T-cell (primary cell): ENCODE measurements at regions not wholly inside any gene's neighbourhood (a gene's known extent, or its start where the extent isn't known, plus 50 kb on each side); places are given as distances from the start of the nearest gene placed in this dataset.
"Not testable (repeated sequence)": the region's sequence is repeated elsewhere in the genome, so short reads cannot be mapped to it uniquely, and the experiment has no call there.

ENCODE experiments used
- ATAC-seq, 4 experiments: fragments of 200-7000 bp in 3 of 4; fragments of 150-1000 bp in 1 of 4; cut with Tn5 transposase; replicated peaks in 1 of 4; 1 replicate in 3 of 4; 2 replicates in 1 of 4; pipeline ENCODE4 v1.10.0; 2021; ENCODE audit warnings: moderate library complexity in 3 of 4, mild to moderate bottlenecking in 2 of 4, moderate number of reproducible peaks in 1 of 4
- CTCF ChIA-PET, 2 donors: fragments of 300-600 bp; sonication (Branson Sonifier 250); formaldehyde crosslinking; loops; one replicate each; lab custom pipeline; 2022; ENCODE audit warnings: antibody characterized with exemption in 2 of 2; lab: Charles Lee
- POLR2A ChIA-PET, 2 donors: fragments of 300-600 bp; sonication (Branson Sonifier 250); formaldehyde crosslinking; loops; one replicate each; lab custom pipeline; 2022; ENCODE audit warnings: antibody characterized with exemption in 2 of 2; lab: Charles Lee
- DNase-seq, 35 experiments: peaks; one replicate each; pipeline versions ENCODE4 v3.0.0 to v3.0.0-alpha.2; 2013 to 2023
- H3K27ac ChIP-seq: one replicate; pipeline ENCODE4 v1.5.1; 2013; ENCODE audit warnings: low read length
- H3K27me3 ChIP-seq, 2 experiments: replicated peaks in 1 of 2; 1 replicate in 1 of 2; 2 replicates in 1 of 2; pipeline versions ENCODE4 v1.6.1 to v1.7.0; 2013; ENCODE audit warnings: low read length in 1 of 2, mixed read lengths in 1 of 2; ENCODE audit not compliant: control insufficient read depth in 2 of 2, insufficient read depth in 2 of 2; ENCODE audit errors: extremely low read depth in 1 of 2
- H3K36me3 ChIP-seq, 2 donors: 1 replicate in 1 of 2; 2 replicates in 1 of 2; pipeline versions ENCODE4 v1.6.1 to v1.7.0; 2013; ENCODE audit warnings: low read length in 1 of 2; ENCODE audit not compliant: control insufficient read depth in 2 of 2, insufficient read depth in 1 of 2; ENCODE audit errors: extremely low read depth in 1 of 2
- H3K4me1 ChIP-seq, 2 experiments: 1 replicate in 1 of 2; 2 replicates in 1 of 2; pipeline versions ENCODE4 v1.6.1 to v1.7.0; 2013; ENCODE audit warnings: low read length in 2 of 2, mixed read lengths in 1 of 2; ENCODE audit not compliant: insufficient read depth in 2 of 2, control insufficient read depth in 1 of 2; ENCODE audit errors: extremely low read depth in 1 of 2
- H3K4me3 ChIP-seq, 2 donors: 1 replicate in 1 of 2; 2 replicates in 1 of 2; pipeline versions ENCODE4 v1.5.1 to v1.7.0; 2013; ENCODE audit warnings: mild to moderate bottlenecking in 2 of 2, low read length in 1 of 2, moderate library complexity in 1 of 2; ENCODE audit not compliant: control insufficient read depth in 1 of 2; ENCODE audit errors: extremely low read depth in 1 of 2
- H3K9me3 ChIP-seq: 2 replicates; pipeline ENCODE4 v1.7.0; 2013
- H3K27ac Mint-ChIP-seq, 2 donors: one replicate each; pipeline ENCODE4 v1.8.0; 2020 to 2021; ENCODE audit warnings: mild to moderate bottlenecking in 2 of 2, mixed read lengths in 2 of 2
- H3K27me3 Mint-ChIP-seq, 2 donors: one replicate each; pipeline ENCODE4 v1.8.0; 2021 to 2022; ENCODE audit warnings: mixed read lengths in 2 of 2
- H3K36me3 Mint-ChIP-seq: one replicate; pipeline ENCODE4 v1.8.0; 2021; ENCODE audit warnings: mixed read lengths
- H3K4me1 Mint-ChIP-seq, 3 donors: one replicate each; pipeline ENCODE4 v1.8.0; 2020 to 2022; ENCODE audit warnings: mixed read lengths in 3 of 3, mild to moderate bottlenecking in 1 of 3
- H3K4me3 Mint-ChIP-seq, 3 donors: one replicate each; pipeline ENCODE4 v1.8.0; 2020 to 2022; ENCODE audit warnings: mild to moderate bottlenecking in 3 of 3, mixed read lengths in 3 of 3, moderate library complexity in 3 of 3
- H3K9me3 Mint-ChIP-seq, 3 donors: one replicate each; pipeline ENCODE4 v1.8.0; 2020 to 2022; ENCODE audit warnings: mixed read lengths in 3 of 3
- WGBS: methylation state at CpG from one replicate; pipeline ENCODE4 v1.1.5; 2013; ENCODE audit warnings: missing lambda C conversion rate; ENCODE audit not compliant: insufficient coverage; 5-methylcytosine and 5-hydroxymethylcytosine counted together

DNA sequence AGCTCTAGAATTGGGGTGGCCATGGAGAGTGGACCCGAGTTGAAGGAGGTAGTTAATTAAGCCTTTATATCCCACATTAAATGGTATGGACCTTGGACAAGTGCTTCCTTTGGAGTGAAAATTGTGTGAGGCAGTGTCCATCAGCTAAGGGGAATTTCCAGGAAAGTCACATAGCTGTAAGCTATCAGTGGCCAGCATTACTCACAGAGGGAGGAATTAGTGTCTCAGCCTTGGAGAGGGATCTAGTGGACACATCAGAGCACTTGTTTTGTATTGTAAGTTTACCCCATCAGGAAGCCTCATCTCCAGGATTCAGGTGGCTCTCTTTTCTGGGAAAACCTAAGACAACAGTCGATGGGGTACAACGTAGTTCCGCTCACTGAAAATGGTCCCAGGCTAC, 416.7 kb downstream of the TFEC start:
- no peak for ATAC-seq
- Mint-ChIP-seq H3K27ac (no peak overlapping the region), H3K9me3 (peaks cover 0 to 2% (median 0%) of the 10 kb centered on the region in 3 donors), H3K27me3 (no peaks in the 10 kb centered on the region), H3K4me1 (no peaks in the 10 kb centered on the region), H3K36me3 (no peaks in the 10 kb centered on the region), H3K4me3 (no peak overlapping the region)
- Histone ChIP-seq H3K27ac (no peak overlapping the region), H3K36me3 (no peaks in the 10 kb centered on the region), H3K27me3 (no peaks in the 10 kb centered on the region), H3K4me3 (no peak overlapping the region), H3K4me1 (no peaks in the 10 kb centered on the region), H3K9me3 (no peaks in the 10 kb centered on the region)
- ChIA-PET CTCF (no interaction called here), POLR2A (no interaction called here)
- 86% methylated on average over 2 of the region's 4 CpGs for WGBS
- no peak for DNase-seq

DNA sequence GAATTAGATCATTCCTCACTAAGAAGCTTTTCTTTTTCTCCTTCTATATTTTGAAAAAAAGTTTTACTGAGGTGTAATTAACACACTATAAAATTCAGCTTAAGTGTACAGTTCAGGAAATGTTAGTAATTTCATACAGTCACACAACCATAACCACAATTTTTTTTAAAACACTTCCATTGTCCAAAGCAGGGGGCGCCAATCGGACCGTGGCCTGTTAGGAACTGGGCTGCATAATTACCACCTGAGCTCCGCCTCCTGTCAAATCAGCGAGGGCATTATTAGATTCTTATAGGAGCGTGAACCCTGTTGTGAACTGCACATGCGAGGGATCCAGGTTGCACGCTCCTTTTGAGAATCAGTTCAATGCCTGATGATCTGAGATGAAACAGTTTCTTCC, 427.1 kb downstream of the TFEC start:
- 92% methylated on average over 8 of the region's 8 CpGs for WGBS
- no peak overlapping the region for H3K4me3 Mint-ChIP-seq

DNA sequence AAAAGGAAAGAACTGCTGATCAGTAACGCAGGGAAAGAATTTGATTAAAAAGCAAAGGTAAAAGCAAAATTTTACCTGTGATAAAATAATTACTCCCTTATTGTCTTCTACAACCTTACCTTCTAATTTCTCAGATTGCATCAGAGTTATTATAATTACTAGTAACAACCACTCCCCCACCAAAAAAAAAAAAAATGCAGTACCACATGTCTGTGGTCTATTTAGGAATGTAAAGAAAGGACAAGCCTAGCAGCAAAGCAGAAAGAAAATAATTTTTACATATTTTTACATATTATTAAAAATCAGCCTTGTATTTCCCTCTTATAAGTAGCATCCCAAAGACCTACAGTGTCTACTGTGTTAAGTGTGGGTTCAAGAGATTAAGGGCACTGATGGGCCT, 430.4 kb downstream of the TFEC start:
- H3K9me3 ChIP-seq: no peaks in the 10 kb centered on the region
- WGBS: no CpG with 5 or more reads among the region's 1 CpG
- H3K9me3 Mint-ChIP-seq: peaks cover 6 to 9% (median 7%) of the 10 kb centered on the region in 3 donors
- H3K27me3 ChIP-seq: no peaks in the 10 kb centered on the region
- no peaks in the 10 kb centered on the region for H3K4me1 ChIP-seq
- H3K4me1 Mint-ChIP-seq: no peaks in the 10 kb centered on the region
- H3K27me3 Mint-ChIP-seq: no peaks in the 10 kb centered on the region
- ATAC-seq (no peak), DNase-seq (no peak)
- H3K36me3 ChIP-seq: no peaks in the 10 kb centered on the region
- H3K4me3 Mint-ChIP-seq: no peak overlapping the region
- CTCF ChIA-PET: no interaction called here
- no peak overlapping the region for H3K27ac Mint-ChIP-seq
- H3K27ac ChIP-seq: no peak overlapping the region
- no peaks in the 10 kb centered on the region for H3K36me3 Mint-ChIP-seq
- POLR2A ChIA-PET: no interaction called here
- H3K4me3 ChIP-seq: no peak overlapping the region

More for the DNA sequence above, 427.1 kb downstream of the TFEC start:
- H3K36me3 ChIP-seq: no peaks in the 10 kb centered on the region
- no peaks in the 10 kb centered on the region for H3K4me1 Mint-ChIP-seq
- POLR2A ChIA-PET: no interaction called here
- H3K27me3 Mint-ChIP-seq: peaks cover 0 to 1% of the 10 kb centered on the region in 2 donors
- H3K36me3 Mint-ChIP-seq: no peaks in the 10 kb centered on the region
- CTCF ChIA-PET: no interaction called here
- ATAC-seq: no peak
- peaks cover 0 to 2% (median 0%) of the 10 kb centered on the region in 3 donors for H3K9me3 Mint-ChIP-seq
- no peak for DNase-seq
- no peak overlapping the region for H3K27ac ChIP-seq
- H3K27me3 ChIP-seq: no peaks in the 10 kb centered on the region
- H3K4me1 ChIP-seq: no peaks in the 10 kb centered on the region
- no peak overlapping the region for H3K27ac Mint-ChIP-seq
- H3K4me3 ChIP-seq: no peak overlapping the region
- H3K9me3 ChIP-seq: no peaks in the 10 kb centered on the region

DNA sequence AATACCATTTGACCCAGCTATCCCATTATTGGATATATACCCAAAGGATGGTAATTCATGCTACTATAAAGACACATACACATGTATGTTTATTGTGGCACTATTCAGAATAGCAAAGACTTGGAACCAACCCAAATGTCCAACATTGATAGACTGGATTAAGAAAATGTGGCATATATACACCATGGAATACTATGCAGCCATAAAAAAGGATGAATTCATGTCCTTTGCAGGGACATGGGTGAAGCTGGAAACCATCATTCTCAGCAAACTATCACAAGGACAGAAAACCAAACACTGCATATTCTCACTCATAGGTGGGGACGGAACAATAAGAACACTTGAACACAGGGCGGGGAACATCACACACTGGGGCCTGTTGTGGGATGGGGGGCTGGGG, 431.4 kb downstream of the TFEC start:
- H3K27ac Mint-ChIP-seq, POLR2A ChIA-PET, H3K4me1 Mint-ChIP-seq, H3K27me3 Mint-ChIP-seq, H3K9me3 ChIP-seq, H3K27ac ChIP-seq, H3K9me3 Mint-ChIP-seq, H3K27me3 ChIP-seq, H3K36me3 ChIP-seq, H3K4me1 ChIP-seq, H3K4me3 ChIP-seq, DNase-seq, ATAC-seq, H3K36me3 Mint-ChIP-seq, H3K4me3 Mint-ChIP-seq: not testable (repeated sequence)
- no CpG with 5 or more reads among the region's 2 CpGs for WGBS
- CTCF ChIA-PET: interaction anchor here in 1 of 2 donors (0.6 kb wide), 1 partner anchor 24 kb away, joined by 5 read pairs; no protein-coding TSS in a partner anchor

DNA sequence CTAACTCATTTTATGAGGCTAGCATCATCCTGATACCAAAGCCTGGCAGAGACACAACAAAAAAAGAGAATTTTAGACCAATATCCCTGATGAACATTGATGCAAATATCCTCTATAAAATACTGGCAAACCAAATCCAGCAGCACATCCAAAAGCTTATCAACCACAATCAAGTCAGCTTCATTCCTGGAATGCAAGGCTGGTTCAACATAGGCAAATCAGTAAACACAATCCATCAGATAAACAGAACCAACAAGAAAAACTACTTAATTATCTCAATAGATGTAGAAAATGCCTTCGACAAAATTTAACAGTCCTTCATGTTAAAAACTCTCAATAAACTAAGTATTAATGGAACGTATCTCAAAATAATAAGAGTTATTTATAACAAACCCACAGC, 433.3 kb downstream of the TFEC start:
- H3K4me1 ChIP-seq, H3K27me3 Mint-ChIP-seq, CTCF ChIA-PET, ATAC-seq, H3K4me3 Mint-ChIP-seq, H3K36me3 ChIP-seq, POLR2A ChIA-PET, H3K4me3 ChIP-seq, H3K4me1 Mint-ChIP-seq, H3K27ac Mint-ChIP-seq, DNase-seq, H3K27me3 ChIP-seq, H3K27ac ChIP-seq, H3K9me3 ChIP-seq, H3K36me3 Mint-ChIP-seq, H3K9me3 Mint-ChIP-seq: not testable (repeated sequence)
- no CpG with 5 or more reads among the region's 2 CpGs for WGBS

DNA sequence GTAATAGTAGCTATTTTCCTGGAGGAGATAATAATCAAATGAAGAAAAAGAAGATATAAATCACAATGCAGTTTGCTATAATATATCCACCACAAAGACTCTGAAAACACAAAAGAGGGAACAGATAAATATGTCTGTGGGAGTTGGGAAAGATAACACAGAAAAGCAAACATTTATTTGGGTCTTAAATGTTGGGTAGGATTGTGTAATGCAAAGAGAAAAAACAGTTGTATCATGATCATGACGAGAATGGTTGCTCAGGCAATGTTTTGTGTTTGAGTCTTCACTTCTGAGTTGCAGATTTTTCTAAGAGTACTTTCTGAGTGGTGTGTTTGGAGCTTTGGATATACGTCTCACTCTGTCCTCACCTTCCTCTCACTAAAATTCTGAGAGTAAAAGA, 437.5 kb downstream of the TFEC start:
- no peaks in the 10 kb centered on the region for H3K36me3 ChIP-seq
- no peaks in the 10 kb centered on the region for H3K27me3 Mint-ChIP-seq
- peaks cover 6 to 7% (median 6%) of the 10 kb centered on the region in 3 donors for H3K9me3 Mint-ChIP-seq
- H3K27me3 ChIP-seq: peaks cover 0 to 4% of the 10 kb centered on the region in 2 experiments
- no peaks in the 10 kb centered on the region for H3K4me1 Mint-ChIP-seq
- no peak for DNase-seq
- no peak for ATAC-seq
- H3K4me3 ChIP-seq: no peak overlapping the region
- no peak overlapping the region for H3K4me3 Mint-ChIP-seq
- no peaks in the 10 kb centered on the region for H3K9me3 ChIP-seq
- no peaks in the 10 kb centered on the region for H3K4me1 ChIP-seq
- ChIA-PET CTCF (no interaction called here), POLR2A (no interaction called here)
- 20% methylated on average over 1 of the region's 2 CpGs for WGBS
- H3K36me3 Mint-ChIP-seq: no peaks in the 10 kb centered on the region
- no peak overlapping the region for H3K27ac ChIP-seq
- H3K27ac Mint-ChIP-seq: no peak overlapping the region

DNA sequence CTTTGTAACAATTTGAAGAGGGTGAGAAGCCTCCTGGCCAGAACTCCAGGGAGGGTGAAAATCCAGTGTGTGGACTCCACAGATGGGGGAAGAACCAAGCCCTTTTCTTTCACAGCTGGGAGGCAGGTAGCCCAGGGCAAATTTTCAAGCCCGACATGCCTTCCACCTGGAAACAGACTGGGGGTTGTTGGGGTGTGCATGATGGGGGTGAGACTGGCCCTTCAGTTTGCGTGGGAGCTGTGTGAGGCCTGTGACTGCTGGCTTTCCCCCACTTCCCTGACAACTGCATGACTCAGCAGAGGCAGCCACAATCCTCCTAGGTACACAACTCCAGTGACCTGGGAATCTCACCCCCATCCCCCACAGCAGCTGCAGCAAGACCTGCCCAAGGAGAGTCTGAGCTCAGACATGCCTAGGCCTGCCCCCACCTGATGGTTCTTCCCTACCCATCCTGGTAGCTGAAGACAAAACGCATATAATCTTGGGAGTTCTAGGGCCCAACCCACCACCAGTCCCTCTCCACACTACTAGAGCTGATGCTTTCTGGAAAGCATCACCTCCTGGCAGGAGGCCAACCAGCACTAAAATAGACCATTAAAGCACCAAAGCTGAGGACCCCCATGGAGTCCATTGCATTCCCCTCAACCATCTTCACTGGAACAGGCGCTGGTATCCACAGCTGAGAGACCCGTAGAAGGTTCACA, 445.4 kb downstream of the TFEC start:
- no peaks in the 10 kb centered on the region for H3K36me3 Mint-ChIP-seq

More for the DNA sequence above, 445.4 kb downstream of the TFEC start:
- ChIA-PET CTCF (no interaction called here), POLR2A (no interaction called here)
- WGBS: 90% methylated on average over 3 of the region's 5 CpGs
- no peak for DNase-seq
- Mint-ChIP-seq H3K27ac (no peak overlapping the region), H3K4me1 (no peaks in the 10 kb centered on the region), H3K4me3 (no peak overlapping the region), H3K9me3 (no peaks in the 10 kb centered on the region), H3K27me3 (peaks cover 0 to 2% of the 10 kb centered on the region in 2 donors)
- Histone ChIP-seq H3K9me3 (no peaks in the 10 kb centered on the region), H3K27me3 (no peaks in the 10 kb centered on the region), H3K4me3 (no peak overlapping the region), H3K27ac (no peak overlapping the region), H3K36me3 (no peaks in the 10 kb centered on the region), H3K4me1 (no peaks in the 10 kb centered on the region)
- no peak for ATAC-seq
